ENCODE measurements at regions not wholly inside any gene's neighbourhood (a gene's known extent, or its start where the extent isn't known, plus 50 kb on each side); places are given as distances from the start of the nearest gene placed in this dataset.

GRCh38 chr15:38945551-38946298 lies 381.1 kb upstream of the RASGRP1 start:
- FAIRE-seq (peak; percentile 46), DNase-seq (ENCODE audit: low read depth, low spot score) (peak; percentile 39)
- POLR2A ChIA-PET: no interaction called here

More at GRCh38 chr15:38945551-38946298, 381.1 kb upstream of the RASGRP1 start:
- no peak overlapping the region for H3K27ac ChIP-seq (ENCODE audit: insufficient read depth, low read depth, low read length)
- H3K4me2 ChIP-seq (ENCODE audit: insufficient read depth, low read length): no peak overlapping the region
- TF ChIP-seq POLR2AphosphoS5 (IDR thresholded peaks at IDR 0.05; ENCODE audit: insufficient read depth, low read depth, low read length) (no peak), CTCF (IDR thresholded peaks at IDR 0.05; ENCODE audit: extremely low read depth in 1 of 2, insufficient read depth in 1 of 2, low read depth in 1 of 2, low read length in 2 of 2) (no peak)
- H3K9me3 ChIP-seq (replicated peaks; ENCODE audit: control insufficient read depth, insufficient read depth, low read length): no peaks in the 10 kb centered on the region
- no peaks in the 10 kb centered on the region for H3K79me2 ChIP-seq (ENCODE audit: control insufficient read depth, insufficient read depth, low read length)
- no peaks in the 10 kb centered on the region for H3K27me3 ChIP-seq (ENCODE audit: control insufficient read depth in 2 of 2, insufficient read depth in 2 of 2, low read length in 2 of 2)
- CTCF ChIA-PET: interaction anchor here (0.7 kb wide), 1 partner anchor 10 kb away, joined by 3 read pairs; no protein-coding TSS in a partner anchor
- dilution Hi-C loops (cut with MboI; ENCODE audit: extremely low pct_ligation_motif_present, low sequenced_read_pairs) (no loop called here), intact Hi-C loops (cut with micrococcal nuclease) (no loop called here)
- H3K36me3 ChIP-seq (ENCODE audit: control insufficient read depth in 2 of 2, extremely low read depth in 1 of 2, insufficient read depth in 2 of 2, low read length in 2 of 2): no peaks in the 10 kb centered on the region
- H2AFZ ChIP-seq (ENCODE audit: low read depth, low read length): peak overlapping the region; percentile 13
- no TSS peak for BruUV-seq (replicated peaks)
- no peaks in the 10 kb centered on the region for H3K9me1 ChIP-seq (replicated peaks; ENCODE audit: control insufficient read depth, extremely low read depth, insufficient read depth, low read length)
- peaks cover 16% of the 10 kb centered on the region for H3K4me1 ChIP-seq (ENCODE audit: control insufficient read depth, extremely low read depth, insufficient read depth, low read length)
- H3K9ac ChIP-seq (replicated peaks; ENCODE audit: extremely low read depth, insufficient read depth, low read length): no peak overlapping the region
- H4K20me1 ChIP-seq (replicated peaks; ENCODE audit: control insufficient read depth, extremely low read depth, insufficient read depth, low read length): no peaks in the 10 kb centered on the region
- no peak overlapping the region for H3K4me3 ChIP-seq (replicated peaks in 1 of 3; ENCODE audit: insufficient read depth in 1 of 3, low read depth in 1 of 3, low read length in 3 of 3)

All from endothelial cell of umbilical vein (primary cell).